GM12864 (cell line): ENCODE measurements at regions not wholly inside any gene's neighbourhood (a gene's known extent, or its start where the extent isn't known, plus 50 kb on each side); places are given as distances from the start of the nearest gene placed in this dataset.

Experiments used
- DNase-seq: peaks from one replicate; pipeline ENCODE4 v3.0.0-alpha.2; 2011; ENCODE audit warnings: low read depth
- H3K4me3 ChIP-seq: 2 replicates; pipeline ENCODE4 v1.5.1; 2011; ENCODE audit warnings: mild to moderate bottlenecking, low read depth, low read length, control low read depth
- CTCF ChIP-seq: IDR thresholded peaks from 2 replicates; pipeline ENCODE4 v1.5.1; 2011; ENCODE audit warnings: low read depth, mild to moderate bottlenecking, moderate library complexity, low read length, control low read depth, inconsistent platforms; ENCODE audit errors: missing control alignments

- no peak overlapping the region for H3K4me3 ChIP-seq
- no peak for DNase-seq
- no peak for TF ChIP-seq CTCF
Measured at GRCh38 chr4:110675426-110675825, 52.5 kb upstream of the PITX2 start.

DNA sequence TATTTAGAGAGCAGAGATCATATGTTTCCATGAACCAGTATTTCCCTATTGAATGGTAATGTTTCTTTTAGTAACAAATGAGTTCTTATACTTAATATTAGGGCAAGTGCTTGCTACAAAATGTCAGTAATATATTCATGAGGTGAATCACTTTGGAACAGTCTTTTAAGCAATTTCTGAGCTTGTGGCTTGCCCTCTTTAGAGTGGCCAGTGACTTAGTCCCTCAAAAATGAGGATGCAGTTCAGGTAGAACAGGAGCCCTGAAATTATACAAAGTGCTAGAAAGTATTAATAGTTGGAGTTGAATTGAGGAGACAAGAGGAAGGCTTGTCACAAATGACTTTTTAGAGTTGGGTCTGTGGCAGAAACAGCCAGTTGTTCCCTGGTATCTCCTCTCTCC, 53.4 kb upstream of the PITX2 start:
- TF ChIP-seq CTCF: no peak
- no peak overlapping the region for H3K4me3 ChIP-seq
- no peak for DNase-seq

- no peak for TF ChIP-seq CTCF
- no peak for DNase-seq
- H3K4me3 ChIP-seq: no peak overlapping the region
Measured at GRCh38 chr4:110678517-110679227, 55.8 kb upstream of the PITX2 start.

DNA sequence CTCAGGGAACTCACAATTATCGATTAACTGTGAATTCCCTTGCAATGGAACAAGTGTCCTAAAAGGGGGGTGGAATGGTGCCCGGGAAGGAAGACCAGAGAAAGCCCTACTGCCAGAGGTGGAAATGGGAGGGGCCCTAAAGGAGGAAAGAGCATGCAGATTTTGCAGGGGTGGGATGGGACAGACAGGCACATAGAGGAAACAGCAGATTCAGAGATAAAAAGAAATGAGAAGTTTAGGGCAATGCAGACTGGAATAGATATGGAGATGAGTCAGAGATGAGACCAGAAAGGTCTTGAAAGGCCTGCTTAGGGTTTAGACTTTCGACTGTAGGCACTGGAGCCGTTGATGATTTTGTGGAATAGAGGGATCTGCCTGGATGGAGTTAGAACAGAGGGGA, 57.4 kb upstream of the PITX2 start:
- no peak for DNase-seq
- TF ChIP-seq CTCF: no peak
- no peak overlapping the region for H3K4me3 ChIP-seq

DNA sequence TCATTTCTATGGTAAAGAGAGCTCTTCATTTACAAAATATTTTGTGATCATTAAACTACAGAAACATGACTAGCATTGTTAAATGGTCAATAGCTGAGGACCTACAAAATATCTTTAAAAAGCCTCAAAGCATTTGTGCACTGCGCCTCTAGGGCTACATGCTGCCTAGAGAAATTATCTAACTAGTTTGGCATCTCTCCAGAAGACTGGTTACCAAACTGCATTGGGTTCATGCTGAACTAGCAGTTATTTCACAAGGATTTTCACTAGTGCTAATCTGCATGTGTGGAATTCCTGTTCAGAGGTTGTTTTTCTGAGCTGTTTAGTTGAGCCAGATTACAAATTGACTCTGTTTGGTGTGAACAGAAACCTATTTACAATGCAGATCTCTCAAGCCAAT, 58.5 kb upstream of the PITX2 start:
- TF ChIP-seq CTCF: no peak
- DNase-seq: no peak
- H3K4me3 ChIP-seq: no peak overlapping the region

DNA sequence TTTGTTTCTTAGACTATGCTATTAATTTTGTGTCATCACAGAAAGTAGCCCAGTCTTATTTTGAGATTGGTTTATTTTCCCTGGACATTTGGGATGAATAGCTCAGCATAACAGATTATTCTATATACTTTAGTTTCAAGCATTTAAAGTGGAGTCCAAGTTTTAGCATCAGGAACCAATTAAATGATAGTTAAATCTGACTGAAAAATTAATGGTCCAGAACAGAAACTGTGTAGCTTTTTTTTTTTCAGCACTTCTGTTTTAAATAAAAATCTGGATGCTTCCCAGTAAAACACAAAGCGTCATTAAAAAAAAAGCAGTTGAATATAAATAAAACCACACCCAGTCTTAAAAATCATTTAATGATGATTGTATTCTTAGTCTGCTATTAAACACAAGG, 59.4 kb upstream of the PITX2 start:
- H3K4me3 ChIP-seq: no peak overlapping the region
- no peak for DNase-seq
- TF ChIP-seq CTCF: no peak

DNA sequence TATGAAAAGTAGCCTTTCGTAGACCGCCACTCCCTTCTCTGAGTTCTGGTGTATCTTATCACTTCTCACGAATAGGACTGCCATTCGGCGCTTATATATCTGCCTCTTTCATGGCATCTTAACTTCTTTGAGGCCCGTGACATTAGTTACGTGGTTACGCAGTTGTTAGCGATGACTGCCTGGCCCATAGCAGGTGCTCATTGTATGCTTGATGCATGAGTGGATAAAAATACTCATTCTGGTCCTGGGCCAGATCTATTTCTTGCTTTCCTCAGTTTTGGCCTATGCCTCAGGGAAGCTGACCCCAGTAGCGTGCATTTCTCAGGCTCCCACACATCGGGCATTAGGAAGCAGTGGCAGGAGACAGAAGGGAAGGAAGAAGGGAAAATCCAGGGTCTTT, 60.7 kb upstream of the PITX2 start:
- no peak for TF ChIP-seq CTCF
- DNase-seq: no peak
- no peak overlapping the region for H3K4me3 ChIP-seq
